T-helper 1 cell treated with Interleukin-12 subunit alpha and Interleukin-12 subunit beta and Interleukin-4 antibody, amounts not matched to agents 30 ng/mL and 1 ng/mL, for 36 hours (primary cell): ENCODE measurements at regions not wholly inside any gene's neighbourhood (a gene's known extent, or its start where the extent isn't known, plus 50 kb on each side); places are given as distances from the start of the nearest gene placed in this dataset.

Experiments
- intact Hi-C: fragments of 100-400 bp; cut with micrococcal nuclease; formaldehyde crosslinking; loops from one replicate; pipeline ENCODE4 v1.15.1; 2024

GRCh38 chr2:2750867-2751714 is 420.0 kb upstream of the MYT1L start:
- intact Hi-C loops, result no loop called here

GRCh38 chr2:2749206-2749598 is 418.1 kb upstream of the MYT1L start:
- intact Hi-C loops, result no loop called here

GRCh38 chr2:2748399-2749205 is 417.5 kb upstream of the MYT1L start:
- intact Hi-C loops, result no loop called here

- intact Hi-C loops, result no loop called here
Observed at GRCh38 chr2:2747797-2748301, 416.8 kb upstream of the MYT1L start.

GRCh38 chr2:2746731-2747130 is 415.7 kb upstream of the MYT1L start:
- intact Hi-C loops, result no loop called here

GRCh38 chr2:2744958-2745715 is 414.1 kb upstream of the MYT1L start:
- intact Hi-C loops, result no loop called here

- intact Hi-C loops, result no loop called here
Observed at GRCh38 chr2:2744107-2744506, 413.0 kb upstream of the MYT1L start.

GRCh38 chr2:2743164-2743571 is 412.1 kb upstream of the MYT1L start:
- intact Hi-C loops, result no loop called here

GRCh38 chr2:2742726-2743125 is 411.7 kb upstream of the MYT1L start:
- intact Hi-C loops, result no loop called here

GRCh38 chr2:2740238-2740775 is 409.2 kb upstream of the MYT1L start:
- intact Hi-C loops, result no loop called here

GRCh38 chr2:2739231-2739795 is 408.2 kb upstream of the MYT1L start:
- intact Hi-C loops, result no loop called here

- intact Hi-C loops, result no loop called here
Observed at GRCh38 chr2:2738684-2739083, 407.6 kb upstream of the MYT1L start.

- intact Hi-C loops, result no loop called here
Observed at GRCh38 chr2:2738276-2738675, 407.2 kb upstream of the MYT1L start.

GRCh38 chr2:2735041-2735440 is 404.0 kb upstream of the MYT1L start:
- intact Hi-C loops, result no loop called here

- intact Hi-C loops, result no loop called here
Observed at GRCh38 chr2:2734308-2734707, 403.2 kb upstream of the MYT1L start.

GRCh38 chr2:2733818-2734217 is 402.7 kb upstream of the MYT1L start:
- intact Hi-C loops, result no loop called here

- intact Hi-C loops, result no loop called here
Observed at GRCh38 chr2:2732331-2733119, 401.4 kb upstream of the MYT1L start.

- intact Hi-C loops, result no loop called here
Observed at GRCh38 chr2:2731816-2732284, 400.8 kb upstream of the MYT1L start.

GRCh38 chr2:2731101-2731815 is 400.2 kb upstream of the MYT1L start:
- intact Hi-C loops, result no loop called here
